ENCODE measurements at regions not wholly inside any gene's neighbourhood (a gene's known extent, or its start where the extent isn't known, plus 50 kb on each side); places are given as distances from the start of the nearest gene placed in this dataset.
"Not testable (repeated sequence)": the region's sequence is repeated elsewhere in the genome, so short reads cannot be mapped to it uniquely, and the experiment has no call there.

DNA sequence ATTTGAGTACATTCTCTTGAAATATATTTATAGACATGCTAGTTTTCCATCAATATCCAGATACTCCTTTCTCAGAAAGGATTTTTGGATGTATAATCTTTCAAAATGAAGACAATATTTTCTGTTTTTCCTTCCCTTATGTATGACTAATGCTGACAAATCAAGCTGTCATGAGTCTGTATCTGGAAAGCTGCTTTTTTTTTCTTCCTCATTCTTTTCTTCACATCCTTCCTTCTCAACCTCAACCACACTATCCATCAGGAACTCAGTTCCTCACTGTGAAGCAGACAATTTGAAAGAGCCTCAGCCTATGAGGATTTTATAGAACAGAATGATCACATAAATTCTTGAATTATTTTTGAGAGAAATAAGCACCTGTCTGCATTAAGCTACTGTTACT is 335.9 kb upstream of the EPHA6 start:
- TF ChIP-seq, protein P1, sequence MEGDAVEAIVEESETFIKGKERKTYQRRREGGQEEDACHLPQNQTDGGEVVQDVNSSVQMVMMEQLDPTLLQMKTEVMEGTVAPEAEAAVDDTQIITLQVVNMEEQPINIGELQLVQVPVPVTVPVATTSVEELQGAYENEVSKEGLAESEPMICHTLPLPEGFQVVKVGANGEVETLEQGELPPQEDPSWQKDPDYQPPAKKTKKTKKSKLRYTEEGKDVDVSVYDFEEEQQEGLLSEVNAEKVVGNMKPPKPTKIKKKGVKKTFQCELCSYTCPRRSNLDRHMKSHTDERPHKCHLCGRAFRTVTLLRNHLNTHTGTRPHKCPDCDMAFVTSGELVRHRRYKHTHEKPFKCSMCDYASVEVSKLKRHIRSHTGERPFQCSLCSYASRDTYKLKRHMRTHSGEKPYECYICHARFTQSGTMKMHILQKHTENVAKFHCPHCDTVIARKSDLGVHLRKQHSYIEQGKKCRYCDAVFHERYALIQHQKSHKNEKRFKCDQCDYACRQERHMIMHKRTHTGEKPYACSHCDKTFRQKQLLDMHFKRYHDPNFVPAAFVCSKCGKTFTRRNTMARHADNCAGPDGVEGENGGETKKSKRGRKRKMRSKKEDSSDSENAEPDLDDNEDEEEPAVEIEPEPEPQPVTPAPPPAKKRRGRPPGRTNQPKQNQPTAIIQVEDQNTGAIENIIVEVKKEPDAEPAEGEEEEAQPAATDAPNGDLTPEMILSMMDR (IDR thresholded peaks at IDR 0.05; ENCODE audit: low read depth, low read length): no peak
- H3K4me3 ChIP-seq (ENCODE audit: low read depth, low read length): no peak overlapping the region
- DNase-seq (ENCODE audit: low read depth, low spot score): peak; percentile 1
- in situ Hi-C loops (cut with HindIII; ENCODE audit: low sequenced_read_pairs): no loop called here

DNA sequence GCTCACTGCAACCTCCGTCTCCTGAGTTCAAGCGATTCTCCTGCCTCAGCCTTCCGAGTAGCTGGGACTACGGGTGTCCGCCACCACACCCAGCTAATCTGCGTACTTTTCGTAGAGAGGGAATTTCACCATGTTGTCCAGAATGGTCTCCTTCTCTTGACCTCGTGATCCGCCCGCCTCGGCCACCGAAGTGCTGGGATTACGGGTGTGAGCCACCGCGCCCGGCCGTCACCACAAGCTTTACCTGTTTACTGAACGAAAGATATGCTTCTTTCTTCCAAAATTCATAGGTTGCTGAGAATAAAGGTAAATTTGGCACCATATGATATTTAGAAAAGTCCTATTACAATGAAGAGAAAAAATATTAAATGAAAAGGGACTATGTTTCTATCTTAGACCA is 333.5 kb upstream of the EPHA6 start:
- in situ Hi-C loops (cut with HindIII; ENCODE audit: low sequenced_read_pairs): no loop called here
- TF ChIP-seq, protein P1 (IDR thresholded peaks at IDR 0.05; ENCODE audit: low read depth, low read length): no peak
- DNase-seq (ENCODE audit: low read depth, low spot score): no peak
- H3K4me3 ChIP-seq (ENCODE audit: low read depth, low read length): no peak overlapping the region

DNA sequence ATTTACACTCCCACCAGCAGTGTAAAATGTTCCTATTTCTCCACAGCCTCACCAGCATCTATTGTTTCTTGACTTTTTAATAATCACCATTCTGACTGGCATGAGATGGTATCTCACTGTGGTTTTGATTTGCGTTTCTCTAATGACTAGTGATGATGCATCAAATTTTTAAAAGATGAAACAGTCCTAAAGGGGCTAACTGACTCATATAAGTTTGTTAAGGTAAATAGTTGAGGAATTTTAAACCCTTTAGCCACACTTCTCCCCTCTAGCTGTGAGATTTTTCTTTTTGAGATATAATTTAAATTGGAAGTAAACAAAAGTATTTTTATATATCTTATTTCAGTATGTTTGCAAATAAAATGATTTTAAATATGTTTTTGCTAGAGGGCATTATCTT is 331.2 kb upstream of the EPHA6 start:
- in situ Hi-C loops (cut with HindIII; ENCODE audit: low sequenced_read_pairs): not testable (repeated sequence)

GRCh38 chr3:96483781-96484180 is 330.6 kb upstream of the EPHA6 start:
- in situ Hi-C loops (cut with HindIII; ENCODE audit: low sequenced_read_pairs): no loop called here
- TF ChIP-seq, protein P1 (IDR thresholded peaks at IDR 0.05; ENCODE audit: low read depth, low read length): no peak
- H3K4me3 ChIP-seq (ENCODE audit: low read depth, low read length): no peak overlapping the region
- DNase-seq (ENCODE audit: low read depth, low spot score): no peak

More for the DNA sequence above, 331.2 kb upstream of the EPHA6 start:
- DNase-seq (ENCODE audit: low read depth, low spot score): peak; percentile 16
- H3K4me3 ChIP-seq (ENCODE audit: low read depth, low read length): not testable (repeated sequence)

GRCh38 chr3:96488708-96489107 is 325.7 kb upstream of the EPHA6 start:
- TF ChIP-seq, protein P1 (IDR thresholded peaks at IDR 0.05; ENCODE audit: low read depth, low read length): no peak
- DNase-seq (ENCODE audit: low read depth, low spot score): no peak

DNA sequence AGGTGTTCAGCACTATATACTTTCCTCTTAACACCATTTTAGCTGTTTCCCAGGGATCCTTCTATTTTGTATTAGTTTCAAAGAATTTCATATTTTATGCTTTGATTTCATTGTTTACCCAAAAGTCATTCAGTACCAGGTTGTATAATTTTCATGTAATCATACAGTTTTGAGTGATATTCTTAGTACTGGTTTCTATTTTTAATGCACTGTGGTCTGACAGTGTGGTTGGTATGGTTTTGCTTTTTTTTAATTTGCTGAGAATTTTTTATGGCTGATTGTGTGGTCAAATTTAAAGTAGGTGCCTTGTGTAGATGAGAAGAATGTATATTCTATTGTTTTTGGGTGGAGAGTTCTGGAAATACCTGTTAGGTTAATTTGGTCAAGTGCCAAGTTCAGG is 323.4 kb upstream of the EPHA6 start:
- in situ Hi-C loops (cut with HindIII; ENCODE audit: low sequenced_read_pairs): no loop called here
- TF ChIP-seq, protein P1 (IDR thresholded peaks at IDR 0.05; ENCODE audit: low read depth, low read length): no peak

More at GRCh38 chr3:96488708-96489107, 325.7 kb upstream of the EPHA6 start:
- in situ Hi-C loops (cut with HindIII; ENCODE audit: low sequenced_read_pairs): no loop called here
- H3K4me3 ChIP-seq (ENCODE audit: low read depth, low read length): no peak overlapping the region

DNA sequence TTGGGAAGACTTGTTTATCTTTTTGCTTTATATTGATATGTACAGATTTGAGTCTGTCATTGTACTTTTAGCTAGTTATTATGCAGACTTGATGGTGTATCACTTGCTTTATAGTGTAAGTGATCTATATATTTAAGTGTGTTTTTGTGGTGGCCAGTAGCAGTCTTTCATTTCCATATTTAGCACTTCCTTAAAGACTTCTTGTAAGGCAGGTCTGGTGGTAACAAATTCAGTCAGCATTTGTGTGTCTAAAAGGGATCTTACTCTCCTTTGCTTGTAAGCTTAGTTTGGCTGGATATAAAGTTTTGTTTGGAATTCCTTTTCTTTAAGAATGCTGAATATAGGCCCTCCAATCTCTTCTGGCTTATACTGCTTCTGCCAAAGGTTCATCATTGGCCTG is 322.5 kb upstream of the EPHA6 start:
- no peak overlapping the region for H3K4me3 ChIP-seq (ENCODE audit: low read depth, low read length)
- DNase-seq (ENCODE audit: low read depth, low spot score): no peak
- TF ChIP-seq, protein P1 (IDR thresholded peaks at IDR 0.05; ENCODE audit: low read depth, low read length): no peak
- in situ Hi-C loops (cut with HindIII; ENCODE audit: low sequenced_read_pairs): no loop called here

More for the DNA sequence above, 323.4 kb upstream of the EPHA6 start:
- H3K4me3 ChIP-seq (ENCODE audit: low read depth, low read length): no peak overlapping the region
- no peak for DNase-seq (ENCODE audit: low read depth, low spot score)
